ENCODE measurements at regions not wholly inside any gene's neighbourhood (a gene's known extent, or its start where the extent isn't known, plus 50 kb on each side); places are given as distances from the start of the nearest gene placed in this dataset.

GRCh38 chr21:25220169-25220568 is 387.1 kb downstream of the MRPL39 start:
- 87% methylated on average over 1 of the region's 1 CpG; no CpG with 5 or more reads in 1 of the 2 experiments for WGBS, 2 experiments (ENCODE audit: extremely low coverage in 1 of 2, insufficient coverage in 1 of 2, insufficient read length in 1 of 2, insufficient replicate concordance in 2 of 2, low coverage in 1 of 2, low lambda C conversion rate in 2 of 2, missing lambda C conversion rate in 1 of 2)
- Histone ChIP-seq H3K14ac (ENCODE audit: insufficient read length) (no peak overlapping the region), H3K4me3 (ENCODE audit: extremely low read depth in 1 of 4, insufficient read depth in 2 of 4, low read depth in 3 of 4, low read length in 4 of 4) (no peak overlapping the region), H2AFZ (ENCODE audit: low read length) (no peak overlapping the region), H4K8ac (ENCODE audit: extremely low read depth, insufficient read depth, low read length) (no peak overlapping the region), H2BK15ac (ENCODE audit: low read length) (no peak overlapping the region), H3K9ac (replicated peaks in 1 of 4; ENCODE audit: extremely low read depth in 1 of 4, low read depth in 3 of 4, low read length in 3 of 4) (no peak overlapping the region), H3K23me2 (ENCODE audit: low read depth, low read length) (no peaks in the 10 kb centered on the region), H2BK5ac (ENCODE audit: low read depth, low read length) (no peak overlapping the region), H4K91ac (replicated peaks; ENCODE audit: insufficient read length, low read length) (no peak overlapping the region), H3K4ac (replicated peaks; ENCODE audit: insufficient read length, low read depth, low read length) (no peak overlapping the region), H3K79me1 (ENCODE audit: low read depth, low read length) (no peaks in the 10 kb centered on the region), H3K4me2 (ENCODE audit: insufficient read depth in 1 of 2, low read depth in 2 of 2, low read length in 2 of 2) (no peak overlapping the region), H3K23ac (ENCODE audit: insufficient read length) (no peak overlapping the region), H2BK12ac (ENCODE audit: low read depth, low read length) (no peak overlapping the region), H4K20me1 (replicated peaks in 1 of 2; ENCODE audit: control insufficient read depth in 1 of 2, insufficient read depth in 2 of 2, low read length in 2 of 2) (no peaks in the 10 kb centered on the region), H3K56ac (replicated peaks; ENCODE audit: insufficient read length, low read depth, low read length) (no peak overlapping the region), H3K18ac (ENCODE audit: extremely low read depth, low read length) (no peak overlapping the region), H3K79me2 (ENCODE audit: control insufficient read depth in 1 of 2, insufficient read depth in 2 of 2, low read length in 2 of 2) (no peaks in the 10 kb centered on the region), H3K4me1 (replicated peaks in 1 of 4; ENCODE audit: control insufficient read depth in 3 of 4, insufficient read depth in 4 of 4, low read length in 3 of 4) (no peaks in the 10 kb centered on the region), H3K9me3 (ENCODE audit: insufficient read depth in 2 of 2, low read depth in 1 of 2, low read length in 1 of 2) (peaks cover 3 to 5% of the 10 kb centered on the region in 2 experiments; a peak in 2 of 4 replicates), H2BK20ac (ENCODE audit: low read length) (no peak overlapping the region), H4K5ac (ENCODE audit: insufficient read length, low read depth, low read length) (no peak overlapping the region), H2AK5ac (ENCODE audit: low read depth, low read length) (no peak overlapping the region), H3K27ac (ENCODE audit: low read depth, low read length) (no peak overlapping the region), H2BK120ac (replicated peaks; ENCODE audit: low read depth, low read length) (no peak overlapping the region), H3K27me3 (replicated peaks in 1 of 4; ENCODE audit: control insufficient read depth in 3 of 4, extremely low read depth in 1 of 4, insufficient read depth in 3 of 4, low read length in 3 of 4) (no peaks in the 10 kb centered on the region), H3K36me3 (ENCODE audit: control insufficient read depth in 2 of 4, insufficient read depth in 4 of 4, low read length in 3 of 4) (no peaks in the 10 kb centered on the region)
- CTCF ChIA-PET (ENCODE audit: partially characterized antibody), result no interaction called here
- no peak for TF ChIP-seq CREB1 (IDR thresholded peaks at IDR 0.05)
- no peak for TF ChIP-seq MAFK (IDR thresholded peaks at IDR 0.05; ENCODE audit: low read depth, low read length)
- no peak for TF ChIP-seq E2F6 (IDR thresholded peaks at IDR 0.05)
- TF ChIP-seq CBX5 (IDR thresholded peaks at IDR 0.05; ENCODE audit: low read depth, low read length), result no peak
- DNase-seq (ENCODE audit: low read depth in 1 of 2, low spot score in 2 of 2) (no peak), FAIRE-seq (no peak)
- POLR2A ChIA-PET (ENCODE audit: partially characterized antibody), result no interaction called here
